GM12875 (cell line): ENCODE measurements at regions not wholly inside any gene's neighbourhood (a gene's known extent, or its start where the extent isn't known, plus 50 kb on each side); places are given as distances from the start of the nearest gene placed in this dataset.
"Not testable (repeated sequence)": the region's sequence is repeated elsewhere in the genome, so short reads cannot be mapped to it uniquely, and the experiment has no call there.

Experiments used
- H3K4me3 ChIP-seq: one replicate; pipeline ENCODE4 v1.5.1; 2011; ENCODE audit warnings: low read depth, low read length, control low read depth
- CTCF ChIP-seq: IDR thresholded peaks from 2 replicates; pipeline ENCODE4 v1.5.1; 2011; ENCODE audit warnings: low read depth, mild to moderate bottlenecking, control low read depth, inconsistent platforms, low read length, moderate library complexity, borderline replicate concordance; ENCODE audit not compliant: insufficient read depth

- H3K4me3 ChIP-seq = no peak overlapping the region
- no peak for TF ChIP-seq CTCF
Measured at GRCh38 chr3:88742674-88743507, 364.5 kb upstream of the EPHA3 start.

GRCh38 chr3:88744896-88745295 is 362.5 kb upstream of the EPHA3 start:
- no peak for TF ChIP-seq CTCF
- no peak overlapping the region for H3K4me3 ChIP-seq

GRCh38 chr3:88747145-88747544 is 360.3 kb upstream of the EPHA3 start:
- H3K4me3 ChIP-seq = not testable (repeated sequence)

GRCh38 chr3:88758676-88759075 is 348.7 kb upstream of the EPHA3 start:
- no peak overlapping the region for H3K4me3 ChIP-seq
- no peak for TF ChIP-seq CTCF

GRCh38 chr3:88767746-88768145 is 339.7 kb upstream of the EPHA3 start:
- no peak for TF ChIP-seq CTCF
- no peak overlapping the region for H3K4me3 ChIP-seq

- TF ChIP-seq CTCF = no peak
- no peak overlapping the region for H3K4me3 ChIP-seq
Measured at GRCh38 chr3:88773766-88774165, 333.7 kb upstream of the EPHA3 start.

- no peak for TF ChIP-seq CTCF
- no peak overlapping the region for H3K4me3 ChIP-seq
Measured at GRCh38 chr3:88775026-88775690, 332.3 kb upstream of the EPHA3 start.
